Thyroid gland (tissue), 4 donors: ENCODE measurements at regions not wholly inside any gene's neighbourhood (a gene's known extent, or its start where the extent isn't known, plus 50 kb on each side); places are given as distances from the start of the nearest gene placed in this dataset.

Experiments used
- DNase-seq, 2 donors: peaks; one replicate each; pipeline ENCODE4 v3.0.0-alpha.2; 2019
- H3K27ac ChIP-seq, 3 donors: fragments of 200-600 bp; sonication (generic); 1 replicate in 2 of 3; 2 replicates in 1 of 3; pipeline ENCODE4 v1.5.1; 2016 to 2019; ENCODE audit warnings: mild to moderate bottlenecking in 1 of 3, moderate library complexity in 1 of 3
- H3K27me3 ChIP-seq: fragments of 200-600 bp; sonication (generic); one replicate; pipeline ENCODE4 v1.5.1; 2019
- H3K36me3 ChIP-seq, 2 donors: fragments of 200-600 bp; sonication (generic); one replicate each; pipeline ENCODE4 v1.5.1; 2016 to 2019
- H3K4me1 ChIP-seq, 2 donors: fragments of 200-600 bp; sonication (generic); one replicate each; pipeline ENCODE4 v1.5.1; 2017 to 2019
- H3K4me3 ChIP-seq, 3 donors: fragments of 200-600 bp; sonication (generic); replicated peaks in 1 of 3; 1 replicate in 2 of 3; 2 replicates in 1 of 3; pipeline ENCODE4 v1.5.1; 2016; ENCODE audit warnings: mild to moderate bottlenecking in 1 of 3
- H3K9me3 ChIP-seq: fragments of 200-600 bp; sonication (generic); one replicate; pipeline ENCODE4 v1.5.1; 2017
- CTCF ChIP-seq, 6 experiments: fragments of 200-600 bp in 3 of 6; fragments of 450-650 bp in 3 of 6; sonication (generic) in 3 of 6; IDR thresholded peaks; one replicate each; pipeline ENCODE4 v1.5.1; 2016 to 2019; ENCODE audit warnings: antibody characterized with exemption in 6 of 6, mild to moderate bottlenecking in 2 of 6, inconsistent platforms in 1 of 6, moderate library complexity in 1 of 6
- POLR2A ChIP-seq, 2 donors: fragments of 450-650 bp; IDR thresholded peaks; one replicate each; pipeline ENCODE4 v1.6.1; 2017; ENCODE audit warnings: antibody characterized with exemption in 2 of 2, mild to moderate bottlenecking in 2 of 2, moderate library complexity in 1 of 2
- WGBS, 2 donors: methylation state at CpG; one replicate each; pipeline ENCODE4 v1.1.5; 2017; 5-methylcytosine and 5-hydroxymethylcytosine counted together
- intact Hi-C: fragments of 100-400 bp; cut with DNase I; formaldehyde crosslinking; loops from one replicate; pipeline ENCODE4 v1.15.1; 2023

DNA sequence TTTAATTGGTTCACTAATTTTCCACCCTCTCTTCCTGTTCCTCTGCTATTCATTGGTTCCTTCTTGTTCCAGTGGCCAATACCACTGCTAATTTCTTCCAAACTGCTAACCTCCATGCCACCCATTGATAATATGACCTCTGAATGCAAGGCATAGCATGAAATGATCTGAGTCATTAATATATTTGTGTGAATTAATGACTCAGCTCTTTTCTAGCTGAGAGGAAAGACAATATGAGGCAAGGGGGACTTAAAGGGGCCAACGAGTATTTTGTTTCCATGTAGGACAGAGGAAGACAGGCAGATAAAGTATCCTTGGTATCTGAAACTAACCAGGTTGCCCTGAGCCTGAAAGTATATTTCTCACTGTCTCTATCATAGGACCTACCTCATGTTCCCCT lies 154.3 kb upstream of the BRINP1 start:
- Histone ChIP-seq H3K9me3 (no peaks in the 10 kb centered on the region), H3K36me3 (no peaks in the 10 kb centered on the region), H3K4me1 (no peaks in the 10 kb centered on the region), H3K4me3 (no peak overlapping the region), H3K27me3 (no peaks in the 10 kb centered on the region), H3K27ac (no peak overlapping the region)
- no peak for DNase-seq
- intact Hi-C loops, result no loop called here
- WGBS, 2 donors, result 69 to 74% methylated on average over 1 of the region's 1 CpG
- TF ChIP-seq CTCF (IDR thresholded peaks at IDR 0.05), result no peak
- no peak for TF ChIP-seq POLR2A (IDR thresholded peaks at IDR 0.05)

- no peaks in the 10 kb centered on the region for H3K27me3 ChIP-seq
- 50 to 68% methylated on average over 2 of the region's 2 CpGs for WGBS, 2 donors
- H3K27ac ChIP-seq, result no peak overlapping the region
- no peaks in the 10 kb centered on the region for H3K36me3 ChIP-seq
- H3K9me3 ChIP-seq, result no peaks in the 10 kb centered on the region
- DNase-seq, result no peak
- intact Hi-C loops, result no loop called here
- no peaks in the 10 kb centered on the region for H3K4me1 ChIP-seq
- TF ChIP-seq CTCF (IDR thresholded peaks at IDR 0.05) (no peak), POLR2A (IDR thresholded peaks at IDR 0.05) (no peak)
- no peak overlapping the region for H3K4me3 ChIP-seq
These were observed 153.1 kb upstream of the BRINP1 start for GRCh38 chr9:119522381-119522780.

- Histone ChIP-seq H3K4me1 (no peaks in the 10 kb centered on the region), H3K4me3 (no peak overlapping the region), H3K9me3 (no peaks in the 10 kb centered on the region), H3K36me3 (no peaks in the 10 kb centered on the region), H3K27me3 (no peaks in the 10 kb centered on the region), H3K27ac (no peak overlapping the region)
- intact Hi-C loops, result no loop called here
- DNase-seq, result no peak
- TF ChIP-seq POLR2A (IDR thresholded peaks at IDR 0.05) (no peak), CTCF (IDR thresholded peaks at IDR 0.05) (no peak)
- WGBS, 2 donors, result 75 to 76% methylated on average over 2 of the region's 2 CpGs
These were observed 140.2 kb upstream of the BRINP1 start for GRCh38 chr9:119509291-119509905.

GRCh38 chr9:119501374-119501773 lies 132.1 kb upstream of the BRINP1 start:
- intact Hi-C loops, result no loop called here
- Histone ChIP-seq H3K9me3 (no peaks in the 10 kb centered on the region), H3K27me3 (no peaks in the 10 kb centered on the region), H3K27ac (no peak overlapping the region), H3K36me3 (no peaks in the 10 kb centered on the region), H3K4me3 (no peak overlapping the region), H3K4me1 (no peaks in the 10 kb centered on the region)
- WGBS, 2 donors, result 84 to 86% methylated on average over 3 of the region's 3 CpGs
- TF ChIP-seq CTCF (IDR thresholded peaks at IDR 0.05) (no peak), POLR2A (IDR thresholded peaks at IDR 0.05) (no peak)
- no peak for DNase-seq

DNA sequence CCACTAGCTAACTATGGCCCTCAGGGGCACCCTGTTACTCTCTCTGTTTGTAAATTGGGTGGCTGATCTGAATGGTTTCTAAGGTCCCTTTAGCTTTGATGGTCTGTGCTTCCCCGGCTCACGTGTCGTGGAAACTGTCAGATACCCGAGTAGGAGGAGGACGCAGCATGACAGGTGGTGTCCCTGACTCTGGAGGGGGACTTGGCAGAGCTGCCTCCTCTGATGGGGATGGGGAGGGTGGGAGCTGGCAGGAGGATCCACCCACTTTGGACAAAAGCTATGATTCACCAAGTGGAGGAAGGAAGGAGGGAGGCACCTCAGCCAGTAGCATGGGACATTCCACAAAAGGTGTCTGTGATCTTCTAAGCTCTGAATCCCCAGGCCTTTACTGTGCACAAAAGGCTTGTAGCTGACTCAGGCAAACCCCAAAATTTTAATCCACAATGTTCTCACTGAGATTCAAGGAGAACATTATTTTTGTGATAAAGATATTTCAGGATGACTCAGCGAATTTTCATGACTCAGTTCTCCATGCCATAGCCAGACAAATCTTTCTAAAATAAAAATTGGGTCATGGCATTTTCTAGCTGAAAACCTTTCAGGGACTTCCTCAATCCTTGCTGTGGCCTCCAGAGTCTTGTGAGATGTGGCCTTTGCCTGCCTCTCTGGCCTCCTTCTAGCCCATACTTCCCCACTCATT lies 131.0 kb upstream of the BRINP1 start:
- no peaks in the 10 kb centered on the region for H3K9me3 ChIP-seq
- H3K4me3 ChIP-seq, result no peak overlapping the region
- intact Hi-C loops, result no loop called here
- H3K27me3 ChIP-seq, result no peaks in the 10 kb centered on the region
- DNase-seq, result no peak
- H3K27ac ChIP-seq, result no peak overlapping the region
- WGBS, 2 donors, result 77 to 85% methylated on average over 6 of the region's 6 CpGs
- H3K4me1 ChIP-seq, result no peaks in the 10 kb centered on the region
- no peak for TF ChIP-seq POLR2A (IDR thresholded peaks at IDR 0.05)
- no peak for TF ChIP-seq CTCF (IDR thresholded peaks at IDR 0.05)
- H3K36me3 ChIP-seq, result no peaks in the 10 kb centered on the region
